ENCODE measurements at regions not wholly inside any gene's neighbourhood (a gene's known extent, or its start where the extent isn't known, plus 50 kb on each side); places are given as distances from the start of the nearest gene placed in this dataset.
"Not testable (repeated sequence)": the region's sequence is repeated elsewhere in the genome, so short reads cannot be mapped to it uniquely, and the experiment has no call there.

DNA sequence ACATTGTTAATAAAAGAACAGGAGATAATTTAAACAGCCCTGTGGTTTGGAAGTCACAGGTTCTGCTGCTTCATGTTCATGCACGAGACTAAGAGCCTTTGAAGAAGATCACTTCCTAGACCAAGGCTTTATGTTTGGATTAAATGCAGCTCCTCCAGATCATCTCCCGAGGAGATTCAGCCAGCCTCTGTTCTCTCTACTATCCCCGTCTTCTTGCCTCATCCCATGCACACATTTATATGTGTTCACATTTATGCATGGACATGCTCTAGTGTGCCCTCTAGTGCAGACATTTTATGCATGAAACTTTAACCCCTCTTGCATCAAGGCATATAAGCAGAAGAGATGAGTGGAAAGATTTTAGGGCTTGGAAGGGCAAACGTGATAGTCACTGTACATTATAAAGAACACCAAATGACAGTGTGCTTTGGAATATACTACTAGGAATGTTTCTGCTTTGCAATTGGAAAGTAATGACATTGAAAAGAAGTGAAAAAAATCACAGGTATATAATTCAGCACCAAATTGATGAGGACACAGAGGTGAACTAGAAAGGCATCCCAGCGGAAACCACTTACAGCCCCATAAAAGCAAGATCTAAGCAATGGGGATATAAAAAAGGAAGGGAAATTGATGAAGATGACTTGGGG lies 271.5 kb upstream of the PLGLB2 start:
- TF ChIP-seq, protein P1, sequence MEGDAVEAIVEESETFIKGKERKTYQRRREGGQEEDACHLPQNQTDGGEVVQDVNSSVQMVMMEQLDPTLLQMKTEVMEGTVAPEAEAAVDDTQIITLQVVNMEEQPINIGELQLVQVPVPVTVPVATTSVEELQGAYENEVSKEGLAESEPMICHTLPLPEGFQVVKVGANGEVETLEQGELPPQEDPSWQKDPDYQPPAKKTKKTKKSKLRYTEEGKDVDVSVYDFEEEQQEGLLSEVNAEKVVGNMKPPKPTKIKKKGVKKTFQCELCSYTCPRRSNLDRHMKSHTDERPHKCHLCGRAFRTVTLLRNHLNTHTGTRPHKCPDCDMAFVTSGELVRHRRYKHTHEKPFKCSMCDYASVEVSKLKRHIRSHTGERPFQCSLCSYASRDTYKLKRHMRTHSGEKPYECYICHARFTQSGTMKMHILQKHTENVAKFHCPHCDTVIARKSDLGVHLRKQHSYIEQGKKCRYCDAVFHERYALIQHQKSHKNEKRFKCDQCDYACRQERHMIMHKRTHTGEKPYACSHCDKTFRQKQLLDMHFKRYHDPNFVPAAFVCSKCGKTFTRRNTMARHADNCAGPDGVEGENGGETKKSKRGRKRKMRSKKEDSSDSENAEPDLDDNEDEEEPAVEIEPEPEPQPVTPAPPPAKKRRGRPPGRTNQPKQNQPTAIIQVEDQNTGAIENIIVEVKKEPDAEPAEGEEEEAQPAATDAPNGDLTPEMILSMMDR (conservative IDR thresholded peaks at IDR 0.05; ENCODE audit: low read depth, low read length) = peak; percentile 27; the same call in 1 of the 2 replicates
- not testable (repeated sequence) for TF ChIP-seq EZH2 (IDR thresholded peaks at IDR 0.05; ENCODE audit: low read length, unreplicated experiment)

All from PC-3 (cell line).